ENCODE measurements at regions not wholly inside any gene's neighbourhood (a gene's known extent, or its start where the extent isn't known, plus 50 kb on each side); places are given as distances from the start of the nearest gene placed in this dataset.
A peak's percentile ranks its signal among the peaks of the same experiment; 100 is the strongest.
"Not testable (repeated sequence)": the region's sequence is repeated elsewhere in the genome, so short reads cannot be mapped to it uniquely, and the experiment has no call there.

DNA sequence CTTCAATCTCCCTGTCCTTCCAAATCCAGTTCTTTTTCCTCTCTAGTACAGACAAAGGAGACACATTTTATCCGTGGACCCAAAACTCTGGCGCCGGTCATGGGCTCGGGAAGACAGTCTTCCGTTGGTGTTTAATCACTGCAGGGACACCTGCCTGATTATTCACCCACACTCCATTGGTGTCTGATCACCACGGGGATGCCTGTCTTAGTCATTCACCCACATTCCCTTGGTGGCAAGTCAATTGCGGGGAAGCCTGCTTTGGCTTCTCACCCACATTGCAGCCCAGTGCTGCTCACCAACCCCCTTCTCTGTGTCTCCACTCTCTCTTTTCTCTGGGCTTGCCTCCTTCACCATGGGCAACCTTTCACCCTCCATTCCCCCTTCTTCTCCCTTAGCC lies 266.7 kb upstream of the REG3G start:
- not testable (repeated sequence) for FAIRE-seq; DNase-seq (ENCODE audit: low spot score in 2 of 2)

DNA sequence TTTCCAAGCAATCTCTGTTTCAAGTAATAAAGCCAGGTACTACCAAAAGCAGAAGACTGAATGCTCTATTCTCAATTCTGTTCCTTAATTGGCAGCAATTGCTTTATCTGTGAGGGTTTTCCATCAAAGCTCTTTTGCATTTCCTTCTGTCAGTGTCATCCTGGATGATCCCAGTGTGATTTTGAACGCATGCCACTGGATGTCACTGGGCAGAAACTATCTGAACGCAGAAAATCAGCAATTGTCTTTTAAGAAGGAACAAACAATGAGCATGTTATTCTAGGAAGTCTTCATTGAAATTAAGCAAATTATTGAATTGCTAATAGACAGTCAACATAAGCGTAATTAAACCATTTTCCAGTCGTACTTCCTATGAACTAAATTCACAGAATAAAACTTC lies 259.0 kb upstream of the REG3G start:
- FAIRE-seq = peak; percentile 3

DNA sequence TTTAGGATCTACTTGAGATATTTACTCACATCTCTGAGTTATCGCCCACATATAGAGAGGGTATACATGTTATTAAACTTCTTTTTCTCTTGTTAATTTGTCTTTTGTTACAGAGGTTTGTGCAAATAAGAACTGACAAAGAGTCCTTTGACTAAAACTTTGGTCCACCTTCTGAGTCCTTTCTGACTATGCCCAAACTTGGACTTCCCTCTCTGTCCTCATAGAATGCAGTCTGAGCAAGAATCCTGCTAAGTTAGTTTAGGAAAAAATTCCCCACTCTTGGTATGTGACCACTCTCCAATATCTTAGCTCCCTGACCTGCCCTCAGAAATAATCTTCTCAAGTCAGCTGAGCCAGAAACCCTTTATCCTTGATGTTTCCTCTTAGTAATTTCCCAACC lies 257.5 kb upstream of the REG3G start:
- FAIRE-seq (no peak), DNase-seq (ENCODE audit: low spot score in 2 of 2) (no peak)

More for the DNA sequence above, 259.0 kb upstream of the REG3G start:
- DNase-seq (ENCODE audit: low spot score in 2 of 2) = no peak

DNA sequence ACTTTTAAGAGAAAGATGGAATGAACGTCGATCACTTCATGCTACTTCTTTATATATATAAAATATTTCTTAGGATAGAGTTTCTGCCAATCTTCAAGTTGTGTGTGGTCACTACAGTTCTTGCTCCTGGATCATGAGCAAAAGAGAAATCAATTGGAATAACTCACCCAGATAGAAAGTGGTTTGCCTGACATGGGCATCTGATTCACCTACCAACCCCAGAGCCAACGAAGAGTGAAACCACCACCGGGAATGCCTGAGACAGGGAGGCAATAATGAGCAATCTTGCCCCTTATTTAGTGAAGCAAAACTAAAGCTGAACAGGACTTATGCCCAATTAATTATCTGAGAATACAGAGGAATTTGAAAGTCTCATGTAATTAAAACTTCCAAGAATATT lies 250.2 kb upstream of the REG3G start:
- DNase-seq (ENCODE audit: low spot score in 2 of 2) (no peak), FAIRE-seq (no peak)

DNA sequence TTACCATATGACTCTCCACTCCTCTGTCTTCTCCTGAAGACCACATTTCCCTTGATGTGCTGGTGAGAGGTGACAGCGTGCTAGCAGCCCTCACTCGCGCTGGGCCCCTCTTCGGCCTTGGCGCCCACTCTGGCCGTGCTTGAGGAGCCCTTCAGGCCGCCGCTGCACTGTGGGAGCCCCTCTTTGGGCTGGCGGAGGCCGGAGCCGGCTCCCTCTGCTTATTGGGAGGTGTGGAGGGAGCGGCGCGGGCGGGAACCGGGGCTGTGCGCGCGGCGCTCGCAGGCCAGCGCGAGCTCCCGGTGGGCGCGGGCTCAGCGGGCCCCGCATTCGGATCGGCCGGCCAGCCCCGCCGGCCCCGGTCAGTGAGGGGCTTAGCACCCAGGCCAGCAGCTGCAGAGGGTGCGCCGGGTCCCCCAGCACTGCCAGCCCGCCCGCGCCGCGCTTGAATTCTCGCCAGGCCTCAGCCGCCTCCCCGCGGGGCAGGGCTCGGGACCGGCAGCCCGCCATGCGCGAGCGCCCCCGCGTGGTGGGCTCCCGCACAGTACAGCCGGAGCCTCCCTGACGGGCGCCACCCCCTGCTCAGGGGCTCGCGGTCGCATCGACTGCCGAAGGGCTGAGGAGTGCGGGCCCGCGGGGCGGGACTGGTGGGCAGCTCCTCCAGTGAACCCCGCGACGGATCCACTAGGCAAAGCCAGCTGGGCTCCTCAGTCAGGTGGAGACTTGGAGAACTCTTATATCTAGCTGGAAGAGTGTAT lies 246.6 kb upstream of the REG3G start:
- no peak for DNase-seq (ENCODE audit: low spot score in 2 of 2)
- FAIRE-seq = no peak

DNA sequence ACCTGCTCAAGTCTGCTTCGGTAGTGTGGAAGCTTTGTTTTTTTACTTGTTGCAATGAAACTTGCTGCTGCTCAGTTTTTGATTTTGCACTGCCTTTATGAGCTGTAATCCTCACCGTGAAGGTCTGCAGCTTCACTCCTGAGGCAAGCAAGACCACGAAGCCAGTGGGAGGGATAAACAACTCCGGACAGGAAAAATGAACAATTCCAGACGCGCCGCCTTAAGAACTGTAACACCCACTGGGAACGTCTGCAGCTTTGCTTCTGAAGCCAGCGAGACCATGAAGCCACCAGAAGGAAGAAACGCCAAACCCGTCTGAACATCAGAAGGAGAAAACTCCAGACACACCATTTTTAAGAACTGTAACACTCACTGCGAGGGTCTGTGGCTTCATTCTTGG lies 245.7 kb upstream of the REG3G start:
- DNase-seq (ENCODE audit: low spot score in 2 of 2) (no peak), FAIRE-seq (no peak)

DNA sequence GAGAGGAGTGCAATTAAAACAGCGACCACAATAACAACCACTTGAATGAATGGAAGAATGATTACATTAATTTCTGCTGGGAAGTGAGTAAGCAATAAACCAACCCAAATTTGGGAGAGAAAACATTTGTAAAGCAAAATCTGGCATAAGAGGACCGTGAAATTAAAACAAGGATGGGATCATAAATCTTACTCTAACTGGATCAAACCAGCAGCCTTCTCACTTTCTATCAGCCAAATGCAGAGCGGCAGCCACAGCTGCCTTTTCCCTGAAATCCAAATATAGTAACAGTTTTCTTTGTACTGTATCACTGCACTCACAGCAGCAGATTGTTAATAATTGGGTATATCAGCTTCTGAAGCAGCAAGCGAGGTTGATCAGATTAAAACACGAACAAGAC lies 245.2 kb upstream of the REG3G start:
- no peak for DNase-seq (ENCODE audit: low spot score in 2 of 2)
- FAIRE-seq = no peak

DNA sequence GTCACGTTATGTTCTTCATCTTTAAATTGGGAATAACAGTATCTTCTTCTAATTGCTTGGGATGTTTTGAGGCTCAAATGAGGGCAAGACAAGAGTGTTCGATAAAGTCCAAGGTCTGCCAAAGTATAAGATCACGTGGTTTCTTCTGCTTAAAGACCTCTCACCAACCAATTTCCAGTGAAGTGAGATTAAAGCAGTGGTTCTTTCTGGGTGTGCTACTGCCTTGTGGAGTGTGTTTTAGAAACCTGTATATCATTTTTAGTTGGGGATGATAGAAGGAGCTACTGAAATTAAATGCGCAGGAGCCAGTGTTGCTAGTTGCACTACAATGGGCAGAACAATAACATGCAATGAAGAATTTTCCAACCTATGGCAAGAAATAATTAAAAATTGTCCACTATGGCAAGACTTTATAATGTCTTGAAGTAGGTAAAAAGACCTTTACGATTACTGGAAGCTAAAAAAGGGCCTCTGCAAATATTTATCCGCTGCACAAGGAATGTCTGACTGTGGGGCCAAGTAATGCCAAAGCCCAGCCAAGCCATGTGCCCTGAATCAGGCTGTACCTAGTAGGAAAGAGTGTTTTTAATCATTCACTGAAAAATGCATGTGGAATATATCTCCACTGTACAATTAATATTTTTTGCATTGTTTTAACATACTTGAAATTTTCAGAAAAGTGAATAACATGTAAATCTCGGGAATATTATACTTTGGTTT lies 244.5 kb upstream of the REG3G start:
- no peak for FAIRE-seq
- no peak for DNase-seq (ENCODE audit: low spot score in 2 of 2)

DNA sequence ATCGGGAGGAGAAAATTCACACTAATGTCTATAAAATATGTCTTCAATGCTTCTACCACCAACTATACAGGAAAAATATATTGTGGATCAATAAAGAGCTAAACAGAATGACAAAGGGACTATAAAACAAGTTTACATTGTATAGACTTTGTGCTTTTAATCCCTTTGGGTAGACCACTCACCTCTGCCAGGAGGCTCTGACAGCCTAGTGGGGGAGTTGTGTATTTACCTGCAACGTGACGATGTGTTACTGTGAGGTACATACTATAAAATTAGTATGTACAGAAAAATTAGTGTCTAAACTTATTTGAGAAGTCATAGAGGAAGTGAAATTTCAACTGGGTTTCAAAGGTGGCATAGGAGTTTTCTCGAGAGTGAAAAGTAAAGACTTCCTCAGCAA lies 243.3 kb upstream of the REG3G start:
- FAIRE-seq (no peak), DNase-seq (ENCODE audit: low spot score in 2 of 2) (no peak)

DNA sequence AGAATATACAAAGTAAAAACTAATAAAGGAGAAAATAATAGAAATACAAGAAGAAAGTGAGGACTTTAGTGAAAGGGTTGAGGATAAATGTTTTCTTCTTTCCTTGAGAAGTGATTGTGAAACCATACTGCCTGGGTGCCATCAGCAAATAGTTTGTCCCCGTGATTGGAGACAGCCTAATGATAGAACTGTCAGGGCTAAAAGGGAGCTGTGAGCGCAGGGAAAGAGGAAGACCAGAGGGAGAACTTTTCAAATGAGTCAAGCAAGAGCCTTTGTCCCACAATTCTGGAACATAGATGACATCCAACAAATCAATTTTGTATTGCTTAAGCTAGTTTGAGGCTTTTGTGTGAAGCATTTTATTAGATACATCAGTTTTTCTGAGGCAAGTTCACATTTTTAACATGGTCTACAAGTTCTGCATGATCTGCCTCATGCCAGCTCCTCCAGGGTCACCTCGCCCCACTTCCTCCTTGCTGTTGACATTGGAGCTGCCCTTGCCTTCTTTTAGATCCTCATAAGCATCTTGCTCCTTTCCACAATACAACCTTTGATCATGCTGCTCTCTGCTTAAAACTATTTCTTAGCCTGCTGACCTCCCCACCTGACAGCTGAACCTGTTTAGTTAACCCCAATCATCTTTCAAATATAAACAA lies 213.4 kb upstream of the REG3G start:
- FAIRE-seq = no peak
- DNase-seq (ENCODE audit: low spot score in 2 of 2) = no peak

DNA sequence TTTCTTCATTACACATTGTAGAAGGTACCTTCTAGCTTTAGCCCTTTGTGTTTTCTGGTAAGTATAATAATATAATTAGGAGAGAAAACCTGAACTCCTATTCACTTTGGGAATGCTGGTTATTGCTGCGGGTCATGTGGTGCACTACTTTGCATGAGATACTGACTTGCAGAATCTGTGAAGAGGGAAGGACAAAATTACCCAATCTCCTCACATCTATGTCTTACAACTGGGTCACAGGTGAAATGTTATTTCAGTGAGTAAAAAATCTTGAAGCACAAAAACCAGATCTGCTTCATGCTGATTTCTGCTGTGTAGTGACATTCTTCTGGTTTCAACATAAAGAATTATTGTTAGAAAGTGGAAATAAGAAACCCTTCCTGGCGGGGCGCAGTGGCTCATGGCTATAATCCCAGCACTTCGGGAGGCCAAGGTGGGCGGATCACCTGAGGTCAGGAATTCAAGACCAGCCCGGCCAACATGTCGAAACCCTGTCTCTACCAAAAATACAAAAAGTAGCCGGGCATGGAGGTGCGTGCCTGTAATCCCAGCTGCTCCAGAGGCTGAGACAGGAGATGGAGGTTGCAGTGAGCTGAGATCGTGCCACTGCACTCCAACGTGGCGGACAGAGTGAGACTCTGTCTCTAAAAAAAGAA lies 211.0 kb upstream of the REG3G start:
- DNase-seq (ENCODE audit: low spot score in 2 of 2) (no peak), FAIRE-seq (no peak)

DNA sequence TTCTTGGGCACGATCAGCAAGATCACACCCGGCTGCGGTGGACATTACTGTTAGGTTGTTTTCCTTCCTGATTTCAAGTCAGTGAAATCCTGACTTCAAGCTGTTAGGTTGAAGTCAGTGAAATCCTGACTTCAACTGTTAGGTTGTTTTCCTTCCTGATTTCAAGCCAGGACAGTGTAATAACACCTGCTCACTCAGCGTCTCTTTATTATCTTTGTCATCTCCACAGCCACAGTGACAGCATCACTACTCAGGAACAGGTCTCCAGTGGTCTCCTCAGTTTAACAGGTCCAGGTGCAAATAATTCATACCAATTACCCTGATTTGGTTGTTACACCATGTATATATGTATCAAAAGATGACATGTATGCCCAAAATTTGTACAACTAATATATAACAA lies 208.1 kb upstream of the REG3G start:
- DNase-seq (ENCODE audit: low spot score in 2 of 2) (no peak), FAIRE-seq (no peak)

DNA sequence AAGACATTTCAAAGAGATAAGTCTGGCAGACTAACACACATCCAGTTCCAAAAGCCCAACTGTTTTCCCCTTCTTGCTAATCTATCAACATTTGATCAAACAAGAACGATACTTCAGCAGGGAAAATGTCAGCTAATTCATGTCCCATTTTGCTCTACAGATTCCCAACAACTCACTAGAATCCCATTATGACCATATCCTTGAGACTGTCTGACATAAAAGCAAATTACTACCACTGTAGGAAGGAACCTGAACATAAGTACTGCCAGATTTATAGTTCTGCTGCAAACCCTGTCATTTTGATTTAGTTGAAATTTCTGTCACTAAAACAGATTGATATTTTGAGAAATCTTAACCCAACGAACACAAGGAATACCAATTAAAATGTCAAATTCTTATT lies 193.0 kb upstream of the REG3G start:
- no peak for DNase-seq (ENCODE audit: low spot score in 2 of 2)
- FAIRE-seq = no peak

DNA sequence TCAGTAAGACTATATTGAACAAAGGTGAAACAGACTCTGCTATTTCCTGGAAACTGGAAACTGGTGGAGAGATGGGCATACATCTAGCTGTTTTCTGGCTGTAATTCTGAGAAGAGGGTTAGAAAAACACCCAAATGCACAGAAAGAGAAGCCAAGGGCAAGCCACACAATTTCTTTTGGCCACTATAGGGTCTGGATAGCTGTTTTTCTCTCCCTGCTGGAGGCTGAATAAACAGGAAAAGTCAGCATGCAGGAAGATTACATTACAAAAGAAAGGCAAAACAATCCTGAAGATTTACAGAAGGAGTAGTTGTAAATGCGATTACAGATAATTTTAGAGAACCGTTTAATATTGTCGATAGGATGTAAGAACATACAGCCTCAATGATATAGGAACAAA lies 186.2 kb upstream of the REG3G start:
- FAIRE-seq = no peak
- DNase-seq (ENCODE audit: low spot score in 2 of 2) = no peak

DNA sequence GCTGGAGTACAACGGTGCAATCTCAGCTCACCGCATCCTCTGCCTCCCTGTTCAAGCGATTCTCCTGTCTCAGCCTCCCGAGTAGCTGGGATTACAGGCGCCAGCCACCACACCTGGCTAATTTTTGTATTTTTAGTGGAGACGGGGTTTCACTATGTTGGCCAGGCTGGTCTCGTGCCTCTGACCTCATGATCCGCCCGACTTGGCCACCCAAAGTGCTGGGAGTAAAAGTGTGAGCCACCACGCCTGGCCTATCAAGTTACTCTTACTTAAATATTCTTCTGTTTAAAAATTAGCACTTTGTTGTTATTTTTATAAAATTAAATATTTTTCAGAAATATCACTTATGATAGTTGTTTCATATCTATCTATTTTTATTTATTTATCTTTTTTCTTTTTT lies 185.2 kb upstream of the REG3G start:
- FAIRE-seq; DNase-seq (ENCODE audit: low spot score in 2 of 2): not testable (repeated sequence)

DNA sequence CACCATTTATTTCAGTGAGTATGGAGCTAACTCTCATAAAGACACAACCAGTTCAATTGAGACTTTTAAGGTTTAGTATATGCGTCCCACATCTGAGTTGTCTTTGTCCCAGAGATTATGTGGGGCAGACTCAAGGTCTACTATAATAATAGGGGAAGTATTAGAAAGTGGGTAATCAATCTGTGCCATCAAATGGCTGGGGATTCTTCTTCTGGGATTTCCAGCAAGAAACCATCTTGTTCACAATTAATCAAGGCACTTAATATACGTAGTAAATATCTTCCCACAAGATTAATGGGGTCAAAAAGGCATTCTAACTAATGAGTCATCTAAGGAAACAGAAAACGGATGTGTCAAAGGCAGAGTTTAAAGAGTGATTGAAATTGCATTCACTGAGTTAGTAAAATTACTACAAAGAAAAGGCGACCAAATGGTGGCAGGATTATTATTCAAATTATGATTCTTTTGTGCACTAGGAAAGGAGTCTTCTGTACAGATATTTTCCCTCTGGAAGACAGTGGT lies 179.8 kb upstream of the REG3G start:
- DNase-seq (ENCODE audit: low spot score in 2 of 2) (no peak), FAIRE-seq (no peak)

DNA sequence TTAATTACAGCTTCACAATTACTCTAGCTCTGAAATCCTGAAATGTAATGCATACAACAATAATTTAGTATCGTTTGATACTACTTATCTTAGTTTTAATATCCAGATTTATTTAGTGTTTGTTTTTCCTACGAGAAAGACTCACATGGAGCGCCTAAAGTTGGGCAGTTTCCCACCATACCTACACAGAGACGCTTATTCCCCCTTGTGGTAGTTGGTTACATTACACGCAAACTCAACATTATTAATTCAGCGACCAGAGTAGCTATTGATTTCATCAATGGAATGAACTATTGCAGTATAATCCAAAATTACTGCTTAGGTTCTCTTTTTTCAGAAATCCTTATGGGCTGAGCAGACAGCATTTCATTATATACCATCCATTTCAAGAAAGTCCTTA lies 164.0 kb upstream of the REG3G start:
- FAIRE-seq (no peak), DNase-seq (ENCODE audit: low spot score in 2 of 2) (no peak)

DNA sequence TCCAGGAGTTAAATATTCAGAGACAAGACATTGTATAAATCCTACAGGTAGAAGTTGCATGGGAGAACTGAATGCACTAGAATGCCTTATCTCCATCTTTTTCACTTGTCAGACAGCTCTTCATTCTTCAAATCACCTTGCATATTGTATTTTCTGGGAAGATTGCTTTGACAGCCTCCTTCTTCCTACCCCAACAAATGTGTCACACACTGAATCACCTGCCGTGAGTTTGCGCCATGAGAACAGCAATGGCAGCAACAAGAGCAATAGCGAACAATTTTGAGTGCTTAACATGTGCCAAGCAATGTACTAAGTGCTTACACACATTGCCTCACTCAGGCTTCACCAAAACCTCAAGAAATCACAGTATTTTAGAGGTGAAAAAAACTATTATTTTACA lies 161.3 kb upstream of the REG3G start:
- FAIRE-seq (no peak), DNase-seq (ENCODE audit: low spot score in 2 of 2) (no peak)

DNA sequence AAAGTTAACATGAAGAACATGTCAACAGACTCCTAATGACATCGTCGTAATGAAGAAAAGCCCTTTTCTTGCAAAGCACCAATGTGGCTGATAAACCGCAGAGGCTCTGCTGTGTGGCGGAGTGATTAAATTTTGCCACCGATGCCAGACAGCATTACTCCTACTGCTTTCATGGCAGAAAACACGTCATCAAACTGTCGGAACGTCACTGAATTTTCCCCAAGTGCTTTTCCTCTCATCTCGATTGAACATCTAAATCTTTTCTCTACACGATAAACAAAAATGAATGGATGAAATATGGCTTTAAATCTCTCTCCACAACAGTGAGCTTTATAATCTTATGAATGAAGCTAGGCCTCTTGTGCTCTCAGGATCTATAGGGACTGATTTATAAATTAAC lies 159.8 kb upstream of the REG3G start:
- FAIRE-seq (no peak), DNase-seq (ENCODE audit: low spot score in 2 of 2) (no peak)

DNA sequence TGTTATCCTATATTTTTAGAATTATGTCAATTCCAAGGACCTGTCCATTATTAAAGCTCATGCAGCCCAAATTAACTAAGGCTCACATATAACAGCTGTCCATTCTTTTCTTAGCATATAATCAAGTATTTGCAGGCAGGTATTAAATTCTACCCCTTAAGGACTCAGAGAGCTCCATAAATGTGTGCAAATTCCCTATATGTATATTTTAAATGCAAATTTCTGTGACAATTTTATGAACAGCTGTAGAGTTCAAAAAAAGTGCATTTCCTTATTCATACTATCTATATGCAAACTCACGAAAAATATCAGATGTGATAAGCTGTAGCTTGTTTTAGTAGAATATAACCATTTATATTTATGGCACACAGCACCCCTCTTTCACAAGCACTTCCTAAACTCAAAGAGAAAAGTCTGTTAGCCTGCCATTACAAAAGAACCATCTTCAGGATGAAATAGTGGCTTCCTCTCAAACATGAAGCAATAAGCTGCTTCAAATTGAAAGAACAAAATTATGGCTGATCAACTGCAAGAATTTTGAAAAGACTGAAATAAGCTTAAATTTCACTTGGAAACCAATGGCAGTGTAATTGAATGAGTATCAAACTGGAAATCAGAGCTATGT lies 155.0 kb upstream of the REG3G start:
- FAIRE-seq = no peak
- no peak for DNase-seq (ENCODE audit: low spot score in 2 of 2)

DNA sequence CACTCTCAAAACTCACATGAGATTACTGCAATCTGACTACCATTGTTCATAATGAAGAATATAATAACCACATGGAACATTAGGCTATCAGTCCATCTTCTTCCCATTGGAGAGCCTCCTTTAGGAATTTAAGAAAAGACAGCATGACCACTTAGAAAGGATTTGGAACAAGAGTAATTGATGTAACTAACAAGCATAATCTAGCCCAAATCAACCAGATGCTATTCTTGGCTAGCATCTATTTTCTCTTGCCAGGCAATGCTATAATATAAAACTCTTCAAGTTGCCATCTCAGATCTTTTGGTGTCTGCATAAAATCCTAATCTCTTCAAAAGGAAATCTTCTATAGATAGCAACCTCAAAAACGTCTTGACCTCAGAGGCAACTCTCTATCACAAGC lies 152.0 kb upstream of the REG3G start:
- DNase-seq (ENCODE audit: low spot score in 2 of 2) = no peak
- FAIRE-seq = no peak
